HG03460 (cell line): ENCODE measurements at regions not wholly inside any gene's neighbourhood (a gene's known extent, or its start where the extent isn't known, plus 50 kb on each side); places are given as distances from the start of the nearest gene placed in this dataset.

Source experiments
- ATAC-seq: cut with Tn5 transposase; IDR thresholded peaks from one replicate; pipeline ENCODE4 v1.9.1; 2021; ENCODE audit not compliant: unreplicated experiment

GRCh38 chr9:107118863-107119624, 164.0 kb upstream of the RAD23B start:
- no peak for ATAC-seq

GRCh38 chr9:107119735-107120134, 163.3 kb upstream of the RAD23B start:
- no peak for ATAC-seq

- no peak for ATAC-seq
Measured at GRCh38 chr9:107123389-107123788, 159.7 kb upstream of the RAD23B start.

- ATAC-seq = no peak
Measured at GRCh38 chr9:107127608-107128007, 155.5 kb upstream of the RAD23B start.

GRCh38 chr9:107131108-107131799, 151.8 kb upstream of the RAD23B start:
- ATAC-seq = no peak

GRCh38 chr9:107136296-107136695, 146.8 kb upstream of the RAD23B start:
- ATAC-seq = no peak

- ATAC-seq = no peak
Measured at GRCh38 chr9:107137495-107138202, 145.4 kb upstream of the RAD23B start.

GRCh38 chr9:107138261-107138992, 144.7 kb upstream of the RAD23B start:
- no peak for ATAC-seq

- ATAC-seq = no peak
Measured at GRCh38 chr9:107141967-107142366, 141.1 kb upstream of the RAD23B start.

- no peak for ATAC-seq
Measured at GRCh38 chr9:107142430-107142829, 140.6 kb upstream of the RAD23B start.

- no peak for ATAC-seq
Measured at GRCh38 chr9:107142896-107143603, 140.0 kb upstream of the RAD23B start.

GRCh38 chr9:107144475-107144874, 138.6 kb upstream of the RAD23B start:
- ATAC-seq = no peak

GRCh38 chr9:107147134-107147533, 135.9 kb upstream of the RAD23B start:
- no peak for ATAC-seq

GRCh38 chr9:107148216-107148615, 134.9 kb upstream of the RAD23B start:
- no peak for ATAC-seq

GRCh38 chr9:107149756-107150155, 133.3 kb upstream of the RAD23B start:
- ATAC-seq = no peak

GRCh38 chr9:107153336-107153735, 129.7 kb upstream of the RAD23B start:
- ATAC-seq = no peak

GRCh38 chr9:107154291-107154690, 128.8 kb upstream of the RAD23B start:
- no peak for ATAC-seq

- ATAC-seq = no peak
Measured at GRCh38 chr9:107154766-107155165, 128.3 kb upstream of the RAD23B start.

- ATAC-seq = no peak
Measured at GRCh38 chr9:107155244-107155817, 127.7 kb upstream of the RAD23B start.

- ATAC-seq = peak; percentile 68
Measured at GRCh38 chr9:107158321-107158720, 124.8 kb upstream of the RAD23B start.
